MM.1S (cell line): ENCODE measurements at regions not wholly inside any gene's neighbourhood (a gene's known extent, or its start where the extent isn't known, plus 50 kb on each side); places are given as distances from the start of the nearest gene placed in this dataset.

Experiments
- DNase-seq: peaks from one replicate; pipeline ENCODE4 v3.0.0-alpha.2; 2015
- H2AFZ ChIP-seq: fragments of 300-600 bp; sonication (generic); 2 replicates; pipeline ENCODE4 v1.6.0; 2016; ENCODE audit warnings: antibody characterized with exemption, low read length
- H3F3A ChIP-seq: fragments of 300-600 bp; sonication (generic); 2 replicates; pipeline ENCODE4 v1.6.1; 2016; ENCODE audit warnings: mild to moderate bottlenecking, antibody characterized with exemption, low read length, moderate library complexity, mixed read lengths; ENCODE audit not compliant: insufficient read depth
- H3K27ac ChIP-seq: fragments of 300-600 bp; sonication (generic); 2 replicates; pipeline ENCODE4 v1.5.1; 2016; ENCODE audit warnings: mild to moderate bottlenecking, low read length
- H3K27me3 ChIP-seq: fragments of 300-600 bp; sonication (generic); replicated peaks from 2 replicates; pipeline ENCODE4 v1.6.0; 2016; ENCODE audit warnings: low read length; ENCODE audit not compliant: insufficient read depth
- H3K36me3 ChIP-seq: fragments of 300-600 bp; sonication (generic); replicated peaks from 2 replicates; pipeline ENCODE4 v1.6.1; 2016; ENCODE audit warnings: mild to moderate bottlenecking, low read length, mixed read lengths; ENCODE audit not compliant: insufficient read depth
- H3K4me1 ChIP-seq: fragments of 300-600 bp; sonication (generic); 2 replicates; pipeline ENCODE4 v1.6.1; 2016; ENCODE audit warnings: low read length, mixed read lengths
- H3K4me2 ChIP-seq: fragments of 300-600 bp; sonication (generic); 2 replicates; pipeline ENCODE4 v1.6.0; 2016; ENCODE audit warnings: low read depth, low read length
- H3K4me3 ChIP-seq: fragments of 300-600 bp; sonication (generic); 2 replicates; pipeline ENCODE4 v1.5.1; 2016; ENCODE audit warnings: low read length, mixed read lengths
- H3K79me2 ChIP-seq: fragments of 300-600 bp; sonication (generic); 2 replicates; pipeline ENCODE4 v1.6.1; 2016; ENCODE audit warnings: mixed run types, low read length, mixed read lengths
- H3K9ac ChIP-seq: fragments of 300-600 bp; sonication (generic); 2 replicates; pipeline ENCODE4 v1.6.1; 2016; ENCODE audit warnings: low read length, mixed read lengths
- H3K9me2 ChIP-seq: fragments of 300-600 bp; sonication (generic); replicated peaks from 2 replicates; pipeline ENCODE4 v1.6.1; 2016; ENCODE audit warnings: mild to moderate bottlenecking, low read length, mixed read lengths; ENCODE audit not compliant: insufficient read depth
- H3K9me3 ChIP-seq: fragments of 300-600 bp; sonication (generic); replicated peaks from 2 replicates; pipeline ENCODE4 v1.6.1; 2016; ENCODE audit warnings: mild to moderate bottlenecking, low read length, mixed read lengths; ENCODE audit not compliant: insufficient read depth
- H4K20me1 ChIP-seq: fragments of 300-600 bp; sonication (generic); 2 replicates; pipeline ENCODE4 v1.6.1; 2016; ENCODE audit warnings: mild to moderate bottlenecking, low read length, moderate library complexity, mixed read lengths; ENCODE audit not compliant: insufficient read depth
- EZH2 ChIP-seq: fragments of 300-600 bp; sonication (generic); optimal IDR thresholded peaks from 2 replicates; pipeline ENCODE3; 2017; ENCODE audit warnings: low read depth, mild to moderate bottlenecking, antibody characterized with exemption, low read length, mixed read lengths
- EZH2phosphoT487 ChIP-seq: fragments of 300-600 bp; sonication (generic); IDR thresholded peaks from 2 replicates; pipeline ENCODE4 v1.6.1; 2018; ENCODE audit warnings: antibody characterized with exemption, low read length
- TF ChIP-seq, protein P1 (sequence below): fragments of 300-600 bp; sonication (generic); IDR thresholded peaks from 2 replicates; pipeline ENCODE4 v1.5.1; 2016; ENCODE audit warnings: antibody characterized with exemption, low read length, mixed read lengths

DNA sequence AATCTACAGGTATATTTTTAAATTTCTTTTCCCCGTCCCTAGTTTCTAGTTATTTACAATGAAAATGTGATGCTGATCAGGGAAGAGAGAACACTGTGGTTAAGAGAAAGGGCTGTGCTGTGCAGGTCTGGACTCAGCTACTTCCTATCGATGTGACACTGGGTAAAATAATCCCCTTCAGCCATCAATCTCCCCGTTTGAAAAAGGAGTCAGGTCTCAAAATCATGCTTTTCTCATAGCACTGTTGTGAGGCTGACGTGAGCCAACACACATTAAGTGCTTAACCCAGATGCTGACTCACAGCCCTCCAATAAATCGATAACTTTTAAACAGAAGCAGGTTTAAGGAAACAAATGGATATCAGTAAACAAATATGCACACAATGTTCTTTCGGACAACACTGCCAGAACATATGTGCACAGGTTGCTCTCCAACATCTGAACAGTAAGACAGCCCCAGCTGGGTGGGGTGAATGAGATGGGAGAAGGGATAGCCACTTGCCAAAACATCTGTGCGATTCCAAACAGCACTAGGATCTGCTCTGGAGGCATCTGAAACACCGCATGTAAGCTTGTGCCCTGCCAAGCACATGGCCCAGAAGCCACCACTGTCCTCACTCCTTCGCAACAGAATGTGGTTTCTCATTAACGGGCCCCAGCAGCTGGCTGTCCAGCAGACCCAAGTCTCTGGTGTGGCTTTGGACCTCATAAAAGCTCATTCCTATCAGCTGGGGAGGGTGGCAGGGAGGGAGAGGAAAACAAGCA, 143.2 kb upstream of the PRICKLE2 start:
- no peaks in the 10 kb centered on the region for H3K9me2 ChIP-seq
- TF ChIP-seq EZH2, result no peak
- TF ChIP-seq, protein P1, sequence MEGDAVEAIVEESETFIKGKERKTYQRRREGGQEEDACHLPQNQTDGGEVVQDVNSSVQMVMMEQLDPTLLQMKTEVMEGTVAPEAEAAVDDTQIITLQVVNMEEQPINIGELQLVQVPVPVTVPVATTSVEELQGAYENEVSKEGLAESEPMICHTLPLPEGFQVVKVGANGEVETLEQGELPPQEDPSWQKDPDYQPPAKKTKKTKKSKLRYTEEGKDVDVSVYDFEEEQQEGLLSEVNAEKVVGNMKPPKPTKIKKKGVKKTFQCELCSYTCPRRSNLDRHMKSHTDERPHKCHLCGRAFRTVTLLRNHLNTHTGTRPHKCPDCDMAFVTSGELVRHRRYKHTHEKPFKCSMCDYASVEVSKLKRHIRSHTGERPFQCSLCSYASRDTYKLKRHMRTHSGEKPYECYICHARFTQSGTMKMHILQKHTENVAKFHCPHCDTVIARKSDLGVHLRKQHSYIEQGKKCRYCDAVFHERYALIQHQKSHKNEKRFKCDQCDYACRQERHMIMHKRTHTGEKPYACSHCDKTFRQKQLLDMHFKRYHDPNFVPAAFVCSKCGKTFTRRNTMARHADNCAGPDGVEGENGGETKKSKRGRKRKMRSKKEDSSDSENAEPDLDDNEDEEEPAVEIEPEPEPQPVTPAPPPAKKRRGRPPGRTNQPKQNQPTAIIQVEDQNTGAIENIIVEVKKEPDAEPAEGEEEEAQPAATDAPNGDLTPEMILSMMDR, result no peak
- no peak for TF ChIP-seq EZH2phosphoT487
- no peak for DNase-seq
- no peaks in the 10 kb centered on the region for H4K20me1 ChIP-seq
- H2AFZ ChIP-seq, result no peak overlapping the region
- H3F3A ChIP-seq, result 0 out of 2 replicates have a peak, but pooled peaks cover 2% of the 10 kb centered on the region
- H3K9me3 ChIP-seq, result no peaks in the 10 kb centered on the region
- H3K4me3 ChIP-seq, result no peak overlapping the region
- no peak overlapping the region for H3K9ac ChIP-seq
- H3K79me2 ChIP-seq, result no peaks in the 10 kb centered on the region
- H3K36me3 ChIP-seq, result no peaks in the 10 kb centered on the region
- no peak overlapping the region for H3K27ac ChIP-seq
- H3K4me2 ChIP-seq, result no peak overlapping the region
- no peaks in the 10 kb centered on the region for H3K27me3 ChIP-seq
- peaks cover 8% of the 10 kb centered on the region for H3K4me1 ChIP-seq

DNA sequence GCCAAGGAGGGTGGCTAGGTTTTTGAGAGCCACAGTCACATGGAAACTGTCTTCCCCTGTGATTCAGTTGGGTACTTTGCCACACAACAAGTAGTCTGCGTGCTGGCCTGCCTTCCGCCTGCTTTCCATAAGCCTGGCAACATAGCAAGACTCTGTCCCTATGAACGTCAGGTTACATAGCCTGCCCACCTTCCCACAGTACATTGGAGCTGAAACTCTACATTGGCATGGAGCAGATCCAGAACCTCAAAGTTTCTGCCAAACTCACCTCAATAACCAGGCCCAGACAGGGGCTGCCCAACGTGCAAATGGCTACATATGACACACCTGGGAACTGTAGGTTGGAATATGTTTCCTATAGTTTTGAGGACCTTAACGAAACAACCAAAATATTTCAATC, 140.6 kb upstream of the PRICKLE2 start:
- no peak overlapping the region for H3K4me2 ChIP-seq
- H3K4me1 ChIP-seq, result peaks cover 23% of the 10 kb centered on the region
- H4K20me1 ChIP-seq, result no peaks in the 10 kb centered on the region
- H2AFZ ChIP-seq, result no peak overlapping the region
- DNase-seq, result no peak
- H3K9me2 ChIP-seq, result no peaks in the 10 kb centered on the region
- no peaks in the 10 kb centered on the region for H3K27me3 ChIP-seq
- no peaks in the 10 kb centered on the region for H3K79me2 ChIP-seq
- no peaks in the 10 kb centered on the region for H3K36me3 ChIP-seq
- no peaks in the 10 kb centered on the region for H3K9me3 ChIP-seq
- 0 out of 2 replicates have a peak, but pooled peaks cover 5% of the 10 kb centered on the region for H3F3A ChIP-seq
- no peak overlapping the region for H3K27ac ChIP-seq
- H3K9ac ChIP-seq, result no peak overlapping the region
- TF ChIP-seq, protein P1, result no peak
- TF ChIP-seq EZH2phosphoT487 (no peak), EZH2 (no peak)
- H3K4me3 ChIP-seq, result no peak overlapping the region

DNA sequence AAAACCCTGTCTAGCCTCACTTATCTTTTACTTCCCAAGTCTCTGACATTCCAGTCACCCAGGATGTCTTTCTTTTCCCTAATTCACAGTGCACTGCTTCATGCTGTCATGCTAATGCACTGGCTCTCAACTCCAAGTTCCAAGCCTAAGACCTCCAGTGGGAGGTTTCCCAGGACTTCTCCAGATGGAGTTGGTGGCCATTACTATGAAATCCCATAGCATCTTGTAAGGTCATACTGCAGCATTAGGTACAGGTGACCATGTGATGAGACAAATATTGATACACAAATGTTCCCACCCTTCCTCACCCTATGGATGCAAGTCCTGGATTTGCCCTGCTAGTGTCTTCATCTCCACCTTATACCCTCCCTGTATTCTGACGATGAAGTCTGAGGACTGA, 138.6 kb upstream of the PRICKLE2 start:
- Histone ChIP-seq H3K79me2 (no peaks in the 10 kb centered on the region), H3K4me1 (peaks cover 39% of the 10 kb centered on the region), H3K36me3 (no peaks in the 10 kb centered on the region), H2AFZ (0 out of 2 replicates have a peak overlapping the region, but pooled peaks have one; percentile 50), H3K4me3 (no peak overlapping the region), H3K27me3 (no peaks in the 10 kb centered on the region), H4K20me1 (no peaks in the 10 kb centered on the region), H3K9ac (no peak overlapping the region), H3K9me3 (no peaks in the 10 kb centered on the region), H3K9me2 (no peaks in the 10 kb centered on the region), H3K27ac (peak overlapping the region; percentile 40; the same call in 1 of the 2 replicates), H3F3A (peaks cover 21% of the 10 kb centered on the region), H3K4me2 (peak overlapping the region; percentile 36; the same call in 1 of the 2 replicates)
- DNase-seq, result no peak
- TF ChIP-seq, protein P1, result no peak
- TF ChIP-seq EZH2phosphoT487 (no peak), EZH2 (no peak)
